ENCODE measurements at regions not wholly inside any gene's neighbourhood (a gene's known extent, or its start where the extent isn't known, plus 50 kb on each side); places are given as distances from the start of the nearest gene placed in this dataset.
"Not testable (repeated sequence)": the region's sequence is repeated elsewhere in the genome, so short reads cannot be mapped to it uniquely, and the experiment has no call there.

DNA sequence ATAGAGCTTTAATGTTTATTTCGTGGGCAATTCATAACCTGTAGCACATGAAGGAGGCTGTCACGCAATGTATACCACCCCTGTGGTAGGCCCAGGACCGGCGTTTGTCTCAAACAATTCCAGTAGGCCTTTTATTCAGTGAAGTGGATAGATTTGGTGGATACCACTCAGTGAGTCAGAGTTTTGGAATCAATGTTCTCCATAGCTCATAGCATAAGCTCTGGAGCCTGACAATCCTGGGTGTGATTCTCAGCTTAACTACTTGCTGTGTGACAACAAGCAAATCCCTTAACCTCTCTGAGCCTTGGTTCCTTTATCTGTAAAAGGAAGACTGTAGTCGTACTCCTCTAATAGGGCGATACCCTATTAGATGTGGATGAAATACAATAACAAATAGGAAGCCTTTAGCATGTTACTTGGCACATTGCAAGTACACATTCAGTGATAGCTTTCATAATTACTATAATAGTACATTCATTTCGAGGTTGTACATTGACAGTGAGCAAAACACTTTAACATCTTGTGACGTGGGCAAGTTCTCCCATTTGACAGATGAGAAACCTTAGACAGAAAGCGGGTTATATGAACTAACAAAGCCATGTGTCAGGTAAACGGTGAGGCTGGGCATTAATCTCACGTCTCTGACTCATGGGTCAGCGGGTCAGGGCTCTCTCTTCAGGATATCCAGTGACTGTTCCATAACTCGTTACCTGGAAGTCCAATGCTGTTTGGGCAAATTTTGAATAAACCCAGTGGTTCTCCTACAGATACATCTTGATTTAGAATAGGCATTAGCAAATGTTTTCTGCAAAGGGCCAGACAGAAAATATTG lies 130.8 kb downstream of the C9orf152 start:
- TF ChIP-seq POLR2A (IDR thresholded peaks at IDR 0.05; ENCODE audit: low read length) (no peak), GATA1 (IDR thresholded peaks at IDR 0.05; ENCODE audit: low read depth, low read length) (no peak)
- no peak for DNase-seq

DNA sequence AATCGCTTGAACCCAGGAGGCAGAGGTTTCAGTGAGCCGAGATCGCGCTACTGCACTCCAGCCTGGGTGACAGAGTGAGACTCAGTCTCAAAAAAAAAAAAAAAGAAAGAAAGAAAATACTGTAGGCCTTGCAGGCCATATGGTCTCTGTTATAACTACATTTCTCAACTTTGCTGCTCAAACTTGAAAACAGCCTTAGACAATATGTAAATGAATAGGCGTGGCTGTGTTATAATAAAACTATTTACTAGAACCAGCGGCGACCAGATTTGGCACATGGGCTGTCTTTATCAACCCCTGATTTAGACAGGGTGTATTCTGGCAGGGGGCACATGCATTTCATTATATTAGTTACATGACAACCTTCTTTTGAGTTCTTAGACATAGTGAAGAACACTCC lies 130.0 kb downstream of the C9orf152 start:
- no peak for DNase-seq
- TF ChIP-seq GATA1 (IDR thresholded peaks at IDR 0.05; ENCODE audit: low read depth, low read length) = no peak
- TF ChIP-seq POLR2A (IDR thresholded peaks at IDR 0.05; ENCODE audit: low read length) = no peak

DNA sequence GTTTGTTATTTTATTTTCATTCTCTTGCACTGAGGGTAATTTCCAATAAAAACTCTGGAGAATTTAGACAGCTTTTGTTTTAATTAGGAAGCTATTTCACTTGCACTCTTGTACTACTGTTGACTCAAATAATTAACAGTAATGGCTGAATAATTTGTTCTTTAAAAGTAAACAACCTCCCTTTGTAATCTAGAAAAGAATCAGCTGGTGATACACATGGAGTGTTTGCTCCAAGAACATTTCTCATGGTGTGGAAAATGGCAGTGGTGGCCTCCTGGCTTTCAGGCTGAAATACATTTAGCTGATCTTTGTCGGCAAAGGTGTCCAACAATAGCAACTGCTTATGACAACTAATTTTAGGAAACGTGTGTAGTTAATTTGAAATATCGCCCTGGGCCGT lies 129.4 kb downstream of the C9orf152 start:
- DNase-seq = no peak
- TF ChIP-seq POLR2A (IDR thresholded peaks at IDR 0.05; ENCODE audit: low read length) = no peak
- TF ChIP-seq GATA1 (IDR thresholded peaks at IDR 0.05; ENCODE audit: low read depth, low read length) = no peak

DNA sequence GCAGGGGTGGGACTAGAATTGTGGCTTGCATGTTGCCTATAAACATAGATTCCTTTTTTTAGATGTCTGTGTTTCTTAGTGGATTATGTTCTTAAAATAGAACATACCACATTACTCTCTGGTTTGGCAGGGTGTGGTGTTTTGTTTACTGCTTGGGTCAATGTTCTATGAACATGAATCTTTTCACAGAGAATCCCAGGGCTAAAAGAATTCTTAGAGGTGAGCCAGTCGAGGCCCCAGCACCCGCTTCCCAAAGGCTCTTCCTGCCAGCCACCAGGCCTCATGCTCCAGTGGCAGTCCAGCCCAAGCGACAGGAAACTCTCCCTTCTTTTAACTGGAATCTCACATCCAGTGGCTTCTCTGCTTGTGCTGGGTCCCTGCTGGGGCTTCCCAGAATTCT lies 126.6 kb downstream of the C9orf152 start:
- no peak for DNase-seq
- TF ChIP-seq POLR2A (IDR thresholded peaks at IDR 0.05; ENCODE audit: low read length) (no peak), GATA1 (IDR thresholded peaks at IDR 0.05; ENCODE audit: low read depth, low read length) (no peak)

DNA sequence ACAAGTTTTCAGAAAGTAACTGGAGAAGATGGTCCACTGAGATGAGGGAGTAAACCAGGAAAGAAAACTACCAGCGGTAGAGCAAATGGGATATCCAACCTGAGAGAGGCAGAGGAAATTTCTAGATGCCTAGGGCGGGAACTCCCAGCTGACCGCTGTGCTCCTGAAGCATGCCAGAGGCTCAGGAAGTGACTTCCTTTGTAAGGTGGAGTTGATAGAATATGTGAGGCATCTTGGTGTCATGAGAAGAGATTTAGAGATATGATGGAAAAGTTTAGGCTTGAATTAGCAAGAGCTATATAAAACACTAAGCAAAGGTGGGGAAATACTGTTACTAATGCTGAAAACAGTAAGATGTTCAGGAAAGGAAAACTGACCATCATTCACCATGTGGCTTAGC lies 124.1 kb downstream of the C9orf152 start:
- no peak for DNase-seq
- TF ChIP-seq POLR2A (IDR thresholded peaks at IDR 0.05; ENCODE audit: low read length) (no peak), GATA1 (IDR thresholded peaks at IDR 0.05; ENCODE audit: low read depth, low read length) (no peak)

DNA sequence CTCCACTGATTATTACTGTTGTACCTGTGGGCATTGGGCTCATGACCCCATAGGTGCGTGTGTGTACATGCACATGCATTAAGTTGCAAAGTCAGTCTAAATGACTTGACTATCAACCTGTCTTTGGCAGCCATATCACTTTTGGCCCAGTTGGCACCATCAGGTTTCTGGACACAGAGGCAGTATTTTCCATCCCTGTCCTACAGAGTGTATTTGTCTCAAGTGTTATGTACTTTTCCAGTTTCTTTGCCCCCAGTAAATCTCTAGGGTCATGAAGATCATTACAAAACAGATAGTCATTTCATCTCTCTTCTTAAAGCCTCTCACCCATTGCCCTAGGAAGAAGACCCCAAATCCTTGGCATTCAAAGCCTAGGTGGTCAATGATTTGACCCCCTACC lies 121.4 kb downstream of the C9orf152 start:
- TF ChIP-seq POLR2A (IDR thresholded peaks at IDR 0.05; ENCODE audit: low read length) = no peak
- TF ChIP-seq GATA1 (IDR thresholded peaks at IDR 0.05; ENCODE audit: low read depth, low read length) = no peak
- no peak for DNase-seq

DNA sequence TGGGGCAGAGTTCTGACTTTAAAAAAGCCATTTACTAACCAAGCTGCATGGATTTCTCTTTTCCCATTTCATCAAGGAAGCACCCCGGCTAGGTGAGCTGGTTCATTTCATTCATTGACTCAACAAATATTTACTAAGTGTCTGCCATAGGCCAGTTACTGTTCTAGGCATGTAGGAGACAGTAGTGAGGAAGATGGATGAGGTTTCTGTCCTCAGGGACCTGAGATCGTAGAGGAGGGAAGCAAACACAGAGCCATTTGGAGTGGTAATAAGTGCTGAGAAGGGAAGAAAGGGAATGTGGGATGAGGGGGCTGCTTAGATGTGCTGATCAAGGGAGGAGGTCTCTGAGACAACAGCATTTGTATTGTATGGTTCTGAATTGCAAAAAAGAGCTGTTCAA lies 120.4 kb downstream of the C9orf152 start:
- no peak for TF ChIP-seq GATA1 (IDR thresholded peaks at IDR 0.05; ENCODE audit: low read depth, low read length)
- TF ChIP-seq POLR2A (IDR thresholded peaks at IDR 0.05; ENCODE audit: low read length) = no peak
- no peak for DNase-seq

DNA sequence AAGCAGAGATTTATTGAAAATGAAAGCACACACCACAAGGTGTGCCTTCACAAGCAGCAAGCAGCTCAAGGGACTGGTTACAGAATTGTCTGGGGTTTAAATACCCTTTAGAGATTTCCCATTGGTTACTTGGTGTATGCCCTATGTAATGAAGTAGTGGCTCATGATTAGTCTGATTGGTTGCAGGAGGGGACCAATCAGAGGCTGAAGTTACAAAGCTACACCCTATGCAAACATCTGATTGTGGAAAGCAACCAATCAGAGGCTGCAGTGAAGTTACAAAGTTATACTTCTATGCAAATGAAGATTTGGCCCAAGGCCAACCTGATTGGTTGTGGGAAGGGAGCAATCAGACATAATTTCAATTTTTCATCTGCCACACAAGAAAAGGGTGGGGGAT lies 119.9 kb downstream of the C9orf152 start:
- DNase-seq = peak; percentile 20 to 50
- TF ChIP-seq GATA1 (IDR thresholded peaks at IDR 0.05; ENCODE audit: low read depth, low read length) (no peak), POLR2A (IDR thresholded peaks at IDR 0.05; ENCODE audit: low read length) (no peak)

DNA sequence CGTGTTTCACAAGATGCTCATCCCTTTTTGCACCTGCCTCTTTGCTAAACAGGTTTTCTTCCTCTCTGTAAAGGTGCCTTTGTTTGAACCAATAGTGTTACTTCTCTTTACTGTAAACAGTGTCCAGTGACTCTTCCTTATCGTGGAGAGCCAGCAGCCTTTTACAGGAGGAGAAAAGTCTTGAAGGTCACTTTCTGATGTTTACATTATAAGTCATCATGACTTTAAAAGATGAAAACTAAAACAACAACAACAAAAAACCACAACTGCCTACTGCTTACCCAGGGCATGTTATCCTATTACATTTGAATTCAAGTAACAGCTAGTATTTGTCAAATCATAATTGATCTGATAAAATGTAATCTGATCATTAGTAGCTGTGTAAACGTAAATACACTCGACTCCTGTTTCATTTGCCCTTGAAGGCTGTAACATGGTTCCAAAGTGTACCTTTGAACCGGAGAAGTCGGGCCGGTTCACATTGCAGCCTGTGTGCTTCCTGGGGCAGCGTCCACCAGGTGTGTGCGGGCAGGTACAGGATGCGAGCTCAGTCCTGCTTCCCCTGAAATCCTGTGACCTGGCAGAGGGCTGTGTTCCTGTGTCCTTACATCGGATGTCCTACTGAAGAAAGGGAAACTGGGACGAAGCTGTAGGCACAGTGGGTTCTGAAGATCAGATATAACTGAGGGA lies 118.1 kb downstream of the C9orf152 start:
- no peak for DNase-seq
- TF ChIP-seq POLR2A (IDR thresholded peaks at IDR 0.05; ENCODE audit: low read length) (no peak), GATA1 (IDR thresholded peaks at IDR 0.05; ENCODE audit: low read depth, low read length) (no peak)

DNA sequence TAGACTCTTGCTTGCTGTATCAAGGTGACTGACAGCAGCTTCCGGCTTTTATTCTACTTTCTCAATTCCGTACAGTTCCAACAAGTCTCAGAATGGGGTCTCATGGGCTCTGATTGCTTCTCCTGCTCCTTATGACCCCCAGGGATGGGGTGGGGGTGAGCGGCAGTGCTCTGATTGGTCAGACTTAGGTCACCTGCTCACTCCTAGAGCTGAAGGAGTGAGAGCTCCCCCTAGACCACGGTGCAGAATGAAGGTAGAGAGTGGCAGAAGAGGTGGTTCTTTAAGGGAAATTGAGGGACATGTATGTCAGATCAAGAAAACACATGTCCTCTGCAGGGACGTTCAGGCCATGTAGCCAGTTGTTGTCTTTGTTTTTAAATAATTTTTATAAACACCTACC lies 115.2 kb downstream of the C9orf152 start:
- DNase-seq = no peak
- no peak for TF ChIP-seq GATA1 (IDR thresholded peaks at IDR 0.05; ENCODE audit: low read depth, low read length)
- no peak for TF ChIP-seq POLR2A (IDR thresholded peaks at IDR 0.05; ENCODE audit: low read length)

DNA sequence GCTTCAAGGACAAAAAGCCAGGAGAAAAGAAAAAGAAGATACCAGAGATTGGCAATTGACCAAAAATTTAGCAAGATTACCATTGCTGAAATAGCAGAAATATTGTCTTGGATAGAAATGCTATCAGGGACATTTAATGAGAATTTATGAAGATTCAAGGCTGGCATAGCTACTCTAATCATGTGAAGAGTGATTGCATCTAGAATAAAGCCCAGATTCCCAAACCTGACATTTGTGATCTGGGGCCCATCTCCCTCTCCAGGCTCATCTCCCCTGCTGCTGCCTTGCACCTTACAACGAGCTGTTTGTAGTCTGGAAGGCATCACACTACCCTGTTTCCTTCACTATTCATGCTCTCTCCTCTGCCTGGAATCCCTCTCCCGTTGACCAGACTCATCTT lies 114.5 kb downstream of the C9orf152 start:
- no peak for DNase-seq
- TF ChIP-seq GATA1 (IDR thresholded peaks at IDR 0.05; ENCODE audit: low read depth, low read length) (no peak), POLR2A (IDR thresholded peaks at IDR 0.05; ENCODE audit: low read length) (no peak)

DNA sequence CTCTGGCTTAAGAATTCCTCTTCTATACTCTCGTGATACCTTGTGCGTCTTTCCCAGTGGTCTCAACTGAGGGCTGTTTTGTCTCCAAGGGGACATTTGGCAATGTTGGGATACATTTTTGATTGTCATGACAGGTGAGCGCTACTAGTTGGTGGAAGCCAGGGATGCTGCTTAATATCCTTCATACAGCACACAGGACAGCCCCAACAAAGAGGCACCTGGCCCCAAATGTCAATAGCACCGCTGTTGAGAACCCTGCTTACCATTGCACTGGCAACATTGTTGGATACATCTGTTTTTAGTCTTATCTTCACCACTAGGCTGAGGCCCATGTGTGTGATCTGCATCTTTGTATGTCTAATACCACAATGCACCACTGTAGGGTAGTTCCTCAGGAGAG lies 114.1 kb downstream of the C9orf152 start:
- peak in 1 of 2 experiments; percentile 43 for DNase-seq
- TF ChIP-seq GATA1 (IDR thresholded peaks at IDR 0.05; ENCODE audit: low read depth, low read length) = no peak
- no peak for TF ChIP-seq POLR2A (IDR thresholded peaks at IDR 0.05; ENCODE audit: low read length)

DNA sequence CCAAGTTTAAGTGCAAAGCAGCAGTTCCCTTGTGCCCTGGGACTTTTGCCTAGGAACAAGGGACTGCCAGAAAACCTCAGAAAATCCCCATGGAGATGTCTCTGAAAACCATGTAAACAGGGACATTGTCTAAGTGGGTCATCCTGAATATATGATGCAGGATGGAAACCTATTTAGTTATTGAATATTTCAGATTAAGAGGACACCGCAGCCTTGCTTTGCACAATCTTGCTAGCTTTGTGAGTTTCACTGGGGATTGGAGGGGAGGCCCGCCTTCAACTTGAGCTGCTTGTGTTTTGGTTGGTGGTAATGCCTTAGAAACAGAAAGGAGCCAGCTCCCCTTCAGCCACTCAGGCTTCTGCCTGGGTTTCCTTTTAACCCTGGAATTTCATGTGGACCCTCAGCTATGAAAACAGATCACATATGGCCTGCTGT lies 112.8 kb downstream of the C9orf152 start:
- DNase-seq = no peak
- TF ChIP-seq POLR2A (IDR thresholded peaks at IDR 0.05; ENCODE audit: low read length) (no peak), GATA1 (IDR thresholded peaks at IDR 0.05; ENCODE audit: low read depth, low read length) (no peak)

DNA sequence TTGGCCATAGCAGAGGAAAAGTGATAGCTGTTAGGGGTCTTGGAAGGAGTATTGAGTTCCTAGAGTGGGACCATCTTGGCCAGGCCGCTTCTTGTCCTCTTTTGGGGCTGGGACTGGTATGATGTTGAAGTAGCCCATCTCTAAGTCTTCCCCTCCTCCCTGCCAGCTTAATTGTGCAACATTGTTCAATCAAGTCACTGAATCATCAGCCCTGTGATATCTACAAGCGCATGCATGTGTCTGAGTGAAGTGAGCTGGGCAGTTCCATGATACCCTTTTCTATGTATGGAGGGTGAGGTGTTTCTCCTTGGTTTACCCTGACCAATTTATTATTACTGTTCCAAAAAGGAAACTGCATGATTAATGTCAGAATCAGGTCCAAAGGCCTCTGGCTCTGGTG lies 112.2 kb downstream of the C9orf152 start:
- TF ChIP-seq GATA1 (IDR thresholded peaks at IDR 0.05; ENCODE audit: low read depth, low read length) (no peak), POLR2A (IDR thresholded peaks at IDR 0.05; ENCODE audit: low read length) (no peak)
- DNase-seq = peak in 1 of 2 experiments; percentile 10

DNA sequence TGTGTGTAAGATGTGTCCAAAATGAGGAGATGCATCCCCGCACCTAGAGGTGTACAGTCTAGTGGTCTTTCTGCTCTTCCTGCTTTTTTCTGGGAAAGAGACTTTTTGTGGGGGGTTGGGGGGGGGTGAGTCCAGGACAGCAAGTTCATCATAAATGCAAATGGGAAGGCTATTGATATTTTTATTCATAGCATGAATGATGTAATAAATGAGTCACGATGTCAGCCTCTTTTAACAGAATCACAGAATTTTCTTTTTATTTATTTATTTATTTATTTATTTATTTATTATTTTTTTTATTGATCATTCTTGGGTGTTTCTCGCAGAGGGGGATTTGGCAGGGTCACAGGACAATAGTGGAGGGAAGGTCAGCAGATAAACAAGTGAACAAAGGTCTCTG lies 111.3 kb downstream of the C9orf152 start:
- DNase-seq = not testable (repeated sequence)
